ENCODE measurements at regions not wholly inside any gene's neighbourhood (a gene's known extent, or its start where the extent isn't known, plus 50 kb on each side); places are given as distances from the start of the nearest gene placed in this dataset.
A peak's percentile ranks its signal among the peaks of the same experiment; 100 is the strongest.
"Not testable (repeated sequence)": the region's sequence is repeated elsewhere in the genome, so short reads cannot be mapped to it uniquely, and the experiment has no call there.

DNA sequence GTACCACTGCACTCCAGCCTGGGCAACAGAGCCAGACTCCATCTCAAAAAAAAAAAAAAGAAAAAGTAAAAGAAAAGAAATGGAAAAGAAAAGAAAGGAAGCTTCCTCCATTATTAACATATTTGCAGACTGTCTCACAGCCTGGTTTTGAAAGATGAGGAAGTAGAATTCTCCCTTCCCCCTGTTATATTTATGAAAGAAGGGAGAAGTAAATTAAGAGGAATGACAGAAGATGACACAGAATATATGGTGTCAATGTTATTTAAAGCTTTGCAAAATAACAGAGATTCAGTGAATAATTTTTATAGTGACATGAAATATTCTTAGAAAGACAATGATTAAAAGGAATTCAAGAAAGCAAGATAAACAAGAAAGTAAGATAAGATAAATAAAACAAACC is 83.7 kb upstream of the PRSS16 start:
- DNase-seq: peak; percentile 24 to 39

DNA sequence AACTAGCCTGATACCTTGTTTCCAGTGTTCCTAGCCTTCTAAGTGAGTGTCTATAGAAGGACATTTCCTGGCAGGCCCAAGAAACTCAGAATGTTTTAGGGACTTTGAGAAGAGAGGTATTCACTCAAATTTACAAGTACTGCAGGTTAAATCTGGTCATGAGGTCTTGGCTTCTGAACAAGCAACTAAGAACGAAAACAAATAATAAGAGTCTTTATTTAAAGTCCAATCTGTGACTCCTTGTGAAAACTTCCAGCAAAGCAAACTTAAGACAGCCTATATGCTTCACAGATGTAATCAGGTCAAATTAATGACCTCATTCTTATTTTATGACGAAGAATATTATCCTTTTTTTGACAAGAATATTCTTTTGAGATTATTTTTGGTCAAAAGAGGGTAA is 79.4 kb upstream of the PRSS16 start:
- no peak for DNase-seq

DNA sequence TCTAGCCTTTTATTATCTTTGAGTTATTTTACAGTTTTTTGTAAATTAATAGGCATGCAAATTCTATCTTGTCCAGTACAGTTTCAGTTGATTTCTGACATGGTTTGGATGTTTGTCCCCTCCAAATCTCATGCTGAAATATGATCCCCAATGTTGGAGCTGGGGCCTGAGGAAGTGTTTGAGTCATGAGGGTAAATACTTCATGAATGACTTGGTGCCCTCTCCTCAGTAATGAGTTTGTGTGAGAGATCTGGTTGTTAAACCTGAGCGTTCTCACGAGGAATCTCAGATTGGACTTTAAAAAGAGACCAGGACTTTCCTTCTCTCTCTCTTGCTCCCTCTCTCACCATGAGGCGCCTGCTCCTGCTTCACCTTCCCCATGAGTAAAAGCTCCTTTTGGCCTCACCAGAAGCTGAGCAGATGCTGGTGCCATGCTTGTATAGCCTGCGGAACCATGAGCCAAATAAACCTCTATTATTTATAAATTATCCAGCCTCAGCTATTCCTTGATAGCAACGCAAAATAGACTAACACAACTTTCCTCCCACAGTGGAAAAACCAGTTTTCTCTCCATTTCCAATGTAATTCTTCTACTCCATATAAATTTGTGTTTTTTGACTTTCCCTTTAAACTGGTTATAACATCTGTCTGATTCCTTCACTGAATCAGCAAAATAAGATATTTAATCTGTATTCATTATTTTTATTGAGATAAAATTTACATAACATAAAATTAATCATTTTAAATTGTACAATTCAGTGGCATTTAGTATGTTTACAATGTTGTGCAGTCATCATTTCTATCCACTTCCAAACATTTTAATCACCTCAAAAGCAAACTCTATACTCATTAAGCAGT is 78.7 kb upstream of the PRSS16 start:
- no peak for DNase-seq

DNA sequence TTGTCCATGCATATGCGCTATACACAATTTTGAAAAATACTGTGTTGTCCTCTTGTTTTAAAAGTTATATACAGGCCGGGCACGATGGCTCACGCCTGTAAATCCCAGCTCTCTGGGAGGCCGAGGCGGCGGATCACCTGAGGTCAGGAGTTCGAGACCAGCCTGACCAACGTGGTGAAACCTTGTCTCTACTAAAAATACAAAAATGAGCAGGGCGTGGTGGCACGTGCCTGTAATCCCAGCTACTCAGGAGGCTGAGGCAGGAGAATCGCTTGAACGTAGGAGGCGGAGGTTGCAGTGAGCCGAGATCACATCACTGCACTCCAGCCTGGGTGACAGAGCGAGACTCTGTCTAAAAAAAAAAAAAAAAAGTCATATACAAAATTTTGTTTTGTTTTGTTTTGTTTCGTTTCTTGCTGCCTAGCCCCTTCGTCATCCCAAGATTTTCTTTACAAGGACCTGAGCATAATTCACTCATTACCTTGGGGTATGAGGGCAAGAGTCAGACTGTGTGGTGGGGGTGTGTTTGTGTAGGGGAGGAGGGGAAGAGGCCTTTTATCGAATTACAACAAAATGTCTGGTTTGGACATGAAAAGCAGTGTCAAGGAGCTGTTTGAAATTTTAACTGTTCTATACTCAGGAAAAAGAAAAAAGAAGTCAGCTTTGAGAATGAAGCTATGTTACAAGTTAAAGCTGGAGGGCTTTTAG is 74.8 kb upstream of the PRSS16 start:
- not testable (repeated sequence) for DNase-seq

DNA sequence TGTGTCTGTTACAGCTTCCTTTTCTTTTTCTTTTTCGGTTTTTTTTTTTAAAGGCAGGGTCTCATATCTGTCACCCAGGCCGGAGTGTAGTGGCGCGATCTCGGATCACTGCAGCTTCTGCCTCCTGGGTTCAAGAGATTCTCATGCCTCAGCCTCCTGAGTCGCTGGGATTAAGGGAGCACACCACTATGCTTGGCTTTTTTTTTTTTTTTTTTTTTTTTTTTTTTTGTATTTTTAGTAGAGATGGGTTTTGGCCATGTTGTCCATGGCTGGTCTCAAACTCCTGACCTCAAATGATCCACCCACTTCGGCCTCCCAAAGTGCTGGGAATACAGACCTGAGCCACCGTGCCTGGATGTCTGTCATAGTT is 74.3 kb upstream of the PRSS16 start:
- DNase-seq: not testable (repeated sequence)

DNA sequence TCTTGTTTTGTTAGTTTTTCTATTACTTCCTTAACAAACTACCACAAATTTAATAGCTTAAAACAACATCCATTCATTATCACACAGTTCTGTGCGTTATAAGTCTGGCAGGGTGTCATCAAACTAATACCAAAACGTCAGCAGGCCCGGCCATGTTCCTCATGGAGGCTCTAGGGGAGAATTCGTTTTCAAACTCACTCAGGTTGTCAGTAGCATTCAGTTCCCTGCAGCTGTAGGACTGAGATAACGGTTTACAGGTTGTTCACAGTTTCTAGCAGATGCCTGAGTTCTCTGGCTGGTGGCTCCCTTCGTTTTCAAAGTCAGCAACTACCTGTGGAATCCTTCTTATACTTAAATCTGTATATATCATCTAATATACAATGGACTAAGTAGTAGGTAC is 72.5 kb upstream of the PRSS16 start:
- DNase-seq: no peak

DNA sequence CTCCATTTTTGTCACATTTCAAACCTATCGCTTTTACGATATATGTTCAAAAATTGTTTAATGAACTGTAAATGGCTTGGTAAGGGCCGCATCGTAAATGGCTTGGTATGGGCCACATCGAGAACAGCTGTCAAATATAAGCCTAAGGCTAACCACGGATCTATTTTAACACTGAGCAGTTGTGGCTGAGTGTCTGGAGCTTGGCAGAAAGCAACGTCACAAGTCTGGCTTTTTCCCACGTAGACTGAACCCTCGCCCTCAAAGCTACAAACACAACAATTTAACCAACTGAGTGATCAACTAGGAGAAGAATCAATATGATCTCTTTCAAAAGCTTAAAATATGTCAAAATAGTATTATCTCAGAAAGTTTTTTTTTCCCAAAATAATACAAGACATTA is 71.4 kb upstream of the PRSS16 start:
- DNase-seq: no peak

DNA sequence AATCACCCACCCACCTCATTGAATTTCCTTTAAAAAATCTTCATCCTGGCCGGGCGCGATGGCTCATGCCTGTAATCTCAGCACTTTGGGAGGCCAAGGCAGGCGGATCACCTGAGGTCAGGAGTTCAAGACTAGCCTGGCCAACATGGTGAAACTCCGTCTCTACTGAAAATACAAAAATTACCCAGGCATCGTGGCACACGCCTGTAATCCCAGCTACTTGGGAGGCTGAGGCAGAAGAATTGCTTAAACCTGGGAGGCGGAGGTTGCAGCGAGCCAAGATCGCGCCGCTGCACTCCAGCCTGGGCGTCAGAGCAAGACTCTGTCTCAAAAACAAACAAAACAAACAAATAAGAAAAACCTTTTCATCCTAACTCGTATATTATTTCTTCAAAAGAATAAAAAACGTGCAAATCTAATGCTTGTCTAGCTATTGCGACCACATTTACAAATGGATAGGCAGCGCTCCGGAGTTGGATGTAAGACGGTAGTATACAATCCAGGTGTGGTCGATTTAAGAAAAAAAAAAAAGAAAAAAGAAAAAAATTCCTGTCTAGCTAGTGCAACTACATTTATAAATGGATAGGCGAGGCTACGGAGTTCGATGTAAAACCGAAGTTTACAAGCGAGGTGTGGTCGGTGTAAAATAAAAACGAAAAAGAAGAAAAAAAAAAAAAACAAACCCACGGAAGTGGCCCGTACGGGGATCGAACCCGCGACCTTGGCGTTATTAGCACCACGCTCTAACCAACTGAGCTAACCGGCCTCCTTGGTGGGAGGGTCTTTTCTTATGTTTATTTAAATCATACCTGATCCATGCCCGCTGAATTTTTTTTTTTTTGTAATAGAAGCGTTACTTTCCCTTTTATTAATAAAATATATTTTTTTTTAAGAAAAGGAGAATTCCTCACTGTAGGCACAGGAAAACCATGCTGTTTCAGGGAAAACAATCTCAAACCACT is 70.7 kb upstream of the PRSS16 start:
- DNase-seq: peak; percentile 29 to 79

DNA sequence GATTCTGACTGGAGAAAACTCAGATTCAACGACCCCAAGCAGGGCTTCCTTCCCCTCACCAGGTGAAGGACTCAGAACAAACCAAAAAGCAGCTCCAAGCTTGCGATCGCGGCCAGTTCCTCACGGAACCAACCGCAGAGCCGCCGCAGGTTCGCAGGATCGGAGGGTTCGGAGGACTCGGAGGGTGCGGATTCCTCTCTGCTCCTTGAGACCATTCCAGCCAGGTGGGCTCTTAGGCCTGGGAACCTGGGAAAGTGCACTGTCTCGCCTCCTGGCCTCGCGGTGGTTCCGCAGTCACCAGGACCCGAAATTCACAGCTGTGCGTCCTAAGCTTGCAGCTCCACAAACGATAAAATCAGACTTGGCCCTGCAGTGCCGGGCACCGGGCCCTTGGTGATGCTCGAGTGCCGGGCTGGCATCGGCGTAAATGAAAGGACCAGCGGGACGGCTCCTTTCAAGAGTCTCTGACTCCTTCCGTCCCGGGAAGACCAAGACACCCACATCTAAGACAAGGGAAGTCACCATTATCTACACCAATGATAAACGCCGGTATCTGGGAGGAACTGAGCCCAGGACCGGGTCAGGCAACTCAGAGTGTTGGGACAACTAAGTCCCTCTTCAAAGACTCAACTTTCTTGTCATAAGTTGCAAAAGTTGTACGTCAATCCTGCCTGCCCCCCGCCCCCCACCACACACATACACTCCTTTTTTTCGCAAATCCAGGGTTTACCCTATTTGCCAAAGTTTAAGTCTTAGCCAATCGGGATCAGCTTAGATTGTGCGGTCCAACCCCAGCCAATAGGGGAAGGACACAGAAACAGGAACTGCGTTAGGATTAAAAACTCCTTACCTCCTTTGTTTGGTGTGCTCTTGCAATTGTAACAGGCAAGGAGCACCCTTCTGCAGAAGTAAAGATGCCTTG is 69.8 kb upstream of the PRSS16 start:
- peak; percentile 80 to 90 for DNase-seq

DNA sequence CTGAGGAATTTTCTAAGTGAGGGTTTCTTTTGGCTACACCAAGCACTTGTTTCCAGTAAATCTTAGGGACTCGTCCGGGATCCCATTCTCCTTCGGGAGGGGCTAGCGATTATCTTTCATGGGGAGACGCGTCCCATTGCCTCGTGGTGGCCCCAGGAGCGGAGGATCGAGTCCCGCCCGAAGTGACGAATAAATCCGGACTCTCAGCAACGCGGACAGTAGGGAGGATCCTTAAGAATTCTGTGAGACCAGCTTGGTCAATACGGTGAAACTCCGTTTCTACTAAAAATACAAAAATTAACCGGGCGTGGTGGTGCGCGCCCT is 69.1 kb upstream of the PRSS16 start:
- DNase-seq: no peak

DNA sequence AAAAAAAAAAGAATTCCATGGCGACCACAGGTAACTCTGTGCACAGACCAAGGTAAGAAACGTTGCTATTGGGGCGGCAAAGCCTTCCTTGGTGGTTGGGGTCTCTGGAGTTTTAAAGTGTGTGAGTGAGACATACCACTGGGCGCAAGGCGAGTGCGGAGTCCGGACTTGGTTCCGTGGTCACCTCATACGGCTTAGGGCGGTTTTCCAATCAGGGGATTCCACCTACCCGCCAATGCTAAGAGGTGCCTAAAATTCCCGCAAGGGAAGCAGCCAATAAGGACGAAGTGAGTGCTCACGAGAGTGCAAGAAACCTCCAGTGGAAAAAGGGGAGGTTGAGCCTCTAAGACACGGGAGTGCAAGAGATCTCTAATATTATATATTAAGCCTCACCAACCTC is 68.6 kb upstream of the PRSS16 start:
- no peak for DNase-seq

DNA sequence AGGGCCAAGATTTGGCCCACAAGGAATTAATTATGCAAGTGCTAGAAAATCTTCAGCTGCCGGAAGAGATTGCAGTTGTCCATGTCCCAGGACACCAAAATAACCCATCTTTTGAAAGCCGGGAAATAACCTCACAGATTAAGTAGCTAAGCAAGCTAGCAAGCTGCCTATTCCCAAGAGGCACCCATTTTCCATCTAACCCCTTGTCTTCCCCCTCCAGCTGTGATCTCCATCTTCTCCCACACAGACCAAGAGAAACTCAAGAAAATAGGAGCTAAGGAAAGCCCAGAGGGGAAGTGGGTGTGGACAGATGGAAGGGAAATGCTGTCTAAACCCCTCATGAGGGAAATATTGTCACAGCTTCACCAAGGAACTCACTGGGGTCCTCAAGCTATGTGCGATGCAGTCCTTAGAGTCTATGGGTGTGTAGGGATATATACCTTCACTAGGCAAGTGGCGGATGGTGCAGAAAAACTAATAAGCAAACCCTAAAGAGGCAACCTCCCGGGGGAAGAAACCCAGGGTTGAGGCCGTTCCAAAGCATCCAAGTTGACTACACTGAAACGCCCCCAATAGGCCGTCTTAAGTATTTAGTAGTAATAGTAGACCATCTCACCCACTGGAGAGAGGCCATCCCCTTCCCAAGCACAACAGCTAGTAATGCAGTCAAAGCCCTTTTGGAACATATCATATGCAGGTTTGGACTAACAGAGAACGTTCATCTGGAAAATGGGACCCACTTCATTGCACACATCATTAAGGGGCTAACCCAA is 64.3 kb upstream of the PRSS16 start:
- peak in 1 of 2 donors; percentile 20 for DNase-seq

DNA sequence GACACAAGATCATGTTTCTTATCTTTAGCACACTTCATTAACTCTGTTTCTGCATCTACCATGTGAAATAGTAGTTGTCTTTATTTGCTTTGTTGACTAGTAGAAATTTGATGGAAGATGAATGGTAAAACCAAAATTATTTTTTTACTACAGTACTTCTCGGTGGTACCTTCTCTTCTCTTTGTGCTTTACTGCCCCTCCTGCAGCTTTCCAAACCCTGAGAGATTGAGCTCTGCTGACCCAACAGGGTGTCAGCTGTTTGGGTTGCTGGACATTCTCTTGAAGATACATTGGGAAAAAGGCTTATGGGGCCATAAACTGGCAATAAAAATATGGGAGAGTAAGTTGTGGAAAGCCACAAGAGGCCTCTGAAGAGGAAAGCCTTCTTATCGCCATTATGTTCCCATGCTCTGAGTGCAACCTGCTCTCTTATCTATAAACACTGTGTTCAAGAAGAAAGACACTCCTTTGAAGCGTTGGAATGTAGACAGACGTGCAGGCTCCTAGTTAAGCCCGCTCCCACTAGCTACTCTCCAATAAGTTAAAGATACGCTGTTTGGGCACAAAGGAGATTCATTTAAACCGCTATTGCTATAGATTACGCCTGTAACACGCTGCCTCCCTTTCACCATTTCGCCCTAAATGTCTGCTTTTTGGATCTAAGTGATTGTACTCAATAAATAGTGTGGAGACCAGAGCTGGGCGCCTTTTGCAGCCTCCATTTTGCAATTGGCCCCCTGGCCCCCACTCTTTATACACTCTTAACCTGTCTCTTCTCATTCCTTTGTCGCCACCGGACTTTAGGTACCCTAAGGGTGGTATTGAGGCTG is 60.1 kb upstream of the PRSS16 start:
- DNase-seq: no peak

DNA sequence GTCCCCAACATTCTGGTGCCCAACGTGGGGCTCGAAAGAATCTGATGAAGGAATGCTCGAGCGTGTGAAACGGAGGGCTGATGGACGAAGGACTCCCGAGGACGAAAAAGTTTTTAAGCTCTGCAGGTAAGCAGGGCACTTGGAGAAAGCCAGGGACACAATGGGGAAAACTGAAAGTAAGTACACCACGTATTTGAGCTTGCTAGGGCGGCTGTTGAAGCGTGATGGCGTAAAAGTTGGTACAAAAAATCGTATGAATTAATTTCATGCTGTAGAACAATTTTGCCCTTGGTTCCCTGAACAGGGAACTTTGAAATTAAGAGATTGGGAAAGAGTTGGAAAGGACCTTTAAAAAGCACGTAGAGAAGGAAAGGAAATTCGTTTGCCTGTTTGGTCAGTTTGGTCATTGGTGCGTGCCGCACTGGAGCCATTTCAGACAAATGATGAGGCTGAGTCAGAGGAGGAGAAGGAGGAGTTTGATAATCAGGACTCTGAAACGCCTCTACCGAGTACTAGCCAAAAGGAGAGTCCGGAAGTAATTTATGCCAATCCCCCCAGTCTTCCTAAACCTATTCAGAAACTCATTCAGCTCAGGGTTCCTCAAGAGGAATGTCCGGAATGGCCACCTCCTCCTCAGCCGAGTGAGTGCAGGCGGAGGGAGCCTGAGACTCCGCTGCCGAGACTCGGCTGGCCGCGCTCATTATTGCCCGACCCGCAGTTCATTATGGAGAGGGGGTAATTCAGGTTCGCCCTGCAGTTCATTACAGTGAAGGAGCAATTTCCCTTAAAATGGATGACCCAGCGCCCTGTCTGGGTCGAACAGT is 59.2 kb upstream of the PRSS16 start:
- peak; percentile 44 to 59 for DNase-seq

DNA sequence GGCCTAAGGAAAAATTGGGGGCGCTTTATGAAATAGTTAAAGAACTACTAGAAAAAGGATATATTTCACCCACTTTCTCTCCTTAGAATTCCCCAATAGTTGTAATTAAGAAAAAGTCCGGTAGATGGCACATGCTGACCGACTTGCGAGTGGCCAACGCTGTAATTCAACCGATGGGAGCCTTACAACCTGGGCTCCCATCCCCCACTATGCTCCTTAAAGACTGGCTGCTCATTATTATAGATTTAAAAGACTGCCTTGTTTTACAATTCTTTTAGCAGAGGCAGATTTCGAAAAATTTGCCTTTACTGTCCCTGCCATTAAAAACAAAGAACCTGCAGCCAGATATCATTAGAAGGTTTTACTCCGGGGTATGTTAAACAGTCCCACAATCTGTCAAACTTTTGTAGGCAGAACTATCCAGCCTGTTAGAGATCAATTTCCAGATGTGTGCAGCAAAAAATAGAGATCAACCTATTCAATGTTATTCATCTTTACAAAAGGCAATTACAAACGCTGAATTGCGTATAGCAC is 58.5 kb upstream of the PRSS16 start:
- peak; percentile 65 to 95 for DNase-seq

DNA sequence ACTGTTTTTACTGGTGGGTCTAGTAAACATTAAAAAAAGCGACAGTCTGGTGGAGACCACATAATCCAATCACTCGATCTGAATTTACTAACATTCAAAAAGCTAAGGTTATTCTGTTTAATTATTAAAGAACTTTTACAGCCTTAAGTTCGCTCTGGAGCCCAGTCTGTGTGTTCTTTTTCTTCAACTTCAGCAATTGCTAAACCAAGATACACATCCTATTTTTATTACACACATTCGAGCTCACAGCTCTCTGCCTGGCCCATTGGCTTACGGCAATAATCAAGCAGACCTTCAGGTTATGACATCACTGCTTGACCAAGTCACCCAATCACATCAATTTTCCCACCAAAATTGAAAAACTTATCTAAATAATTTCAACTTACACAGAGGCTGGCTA is 57.4 kb upstream of the PRSS16 start:
- no peak for DNase-seq

DNA sequence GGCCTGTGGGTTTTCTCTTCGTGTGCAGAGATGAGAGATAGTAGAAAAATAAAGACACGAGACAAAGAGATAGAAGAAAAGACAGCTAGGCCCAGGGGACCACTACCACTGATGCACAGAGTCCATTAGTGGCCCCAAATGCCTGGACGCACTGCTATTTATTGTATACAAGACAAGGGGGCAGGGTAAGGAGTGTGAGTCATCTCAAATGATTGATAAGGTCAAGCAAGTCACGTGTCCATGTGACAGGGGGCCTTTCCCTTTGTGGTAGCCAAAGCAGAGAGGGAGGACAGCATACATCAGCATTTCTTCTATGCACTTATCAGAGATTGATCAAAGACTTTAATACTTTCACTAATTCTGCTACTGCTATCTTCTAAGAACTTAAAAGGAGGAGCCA is 53.0 kb upstream of the PRSS16 start:
- not testable (repeated sequence) for DNase-seq

DNA sequence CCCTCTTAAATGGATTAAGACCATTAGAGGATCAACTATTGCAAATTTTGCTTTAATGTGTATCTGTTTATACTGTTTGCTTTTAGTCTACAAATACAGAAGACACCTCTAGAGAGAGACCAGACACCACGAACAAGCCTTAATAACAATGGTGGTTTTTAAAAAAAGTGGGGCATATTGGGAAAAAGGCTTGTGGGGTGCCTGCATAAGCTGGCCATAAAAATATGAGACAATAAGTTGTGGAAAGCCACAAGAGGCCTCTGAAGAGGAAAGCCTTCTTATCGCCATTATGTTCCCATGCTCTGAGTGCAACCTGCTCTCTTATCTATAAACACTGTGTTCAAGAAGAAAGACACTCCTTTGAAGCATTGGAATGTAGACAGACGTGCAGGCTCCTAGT is 52.0 kb upstream of the PRSS16 start:
- not testable (repeated sequence) for DNase-seq
